ENCODE measurements at regions not wholly inside any gene's neighbourhood (a gene's known extent, or its start where the extent isn't known, plus 50 kb on each side); places are given as distances from the start of the nearest gene placed in this dataset.

DNA sequence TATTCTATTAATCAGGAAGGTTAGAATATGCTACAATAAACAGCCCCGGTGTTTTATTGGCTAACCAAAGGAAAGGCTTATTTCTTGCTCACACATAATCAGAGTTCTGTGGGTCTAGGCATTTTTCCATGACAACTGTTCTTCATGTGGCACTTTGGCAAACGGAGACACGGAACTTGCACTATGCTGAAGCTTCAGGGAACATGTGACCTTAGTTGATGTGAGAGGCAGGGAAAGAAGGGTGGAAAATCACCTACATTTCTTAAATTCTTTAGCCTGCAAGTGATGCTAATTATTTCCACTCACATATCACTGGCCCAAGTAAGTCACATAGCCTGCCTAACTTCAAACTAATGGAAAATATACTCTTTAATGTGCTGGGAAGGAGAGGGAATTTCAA, 344.6 kb downstream of the SV2B start:
- no peak for TF ChIP-seq POLR2AphosphoS5 (IDR thresholded peaks at IDR 0.05; ENCODE audit: insufficient read depth in 1 of 2, low read depth in 1 of 2)
- TF ChIP-seq, protein P1, sequence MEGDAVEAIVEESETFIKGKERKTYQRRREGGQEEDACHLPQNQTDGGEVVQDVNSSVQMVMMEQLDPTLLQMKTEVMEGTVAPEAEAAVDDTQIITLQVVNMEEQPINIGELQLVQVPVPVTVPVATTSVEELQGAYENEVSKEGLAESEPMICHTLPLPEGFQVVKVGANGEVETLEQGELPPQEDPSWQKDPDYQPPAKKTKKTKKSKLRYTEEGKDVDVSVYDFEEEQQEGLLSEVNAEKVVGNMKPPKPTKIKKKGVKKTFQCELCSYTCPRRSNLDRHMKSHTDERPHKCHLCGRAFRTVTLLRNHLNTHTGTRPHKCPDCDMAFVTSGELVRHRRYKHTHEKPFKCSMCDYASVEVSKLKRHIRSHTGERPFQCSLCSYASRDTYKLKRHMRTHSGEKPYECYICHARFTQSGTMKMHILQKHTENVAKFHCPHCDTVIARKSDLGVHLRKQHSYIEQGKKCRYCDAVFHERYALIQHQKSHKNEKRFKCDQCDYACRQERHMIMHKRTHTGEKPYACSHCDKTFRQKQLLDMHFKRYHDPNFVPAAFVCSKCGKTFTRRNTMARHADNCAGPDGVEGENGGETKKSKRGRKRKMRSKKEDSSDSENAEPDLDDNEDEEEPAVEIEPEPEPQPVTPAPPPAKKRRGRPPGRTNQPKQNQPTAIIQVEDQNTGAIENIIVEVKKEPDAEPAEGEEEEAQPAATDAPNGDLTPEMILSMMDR (IDR thresholded peaks at IDR 0.05): no peak
